DND-41 (cell line): ENCODE measurements at regions not wholly inside any gene's neighbourhood (a gene's known extent, or its start where the extent isn't known, plus 50 kb on each side); places are given as distances from the start of the nearest gene placed in this dataset.

Experiments
- ATAC-seq: fragments of 200-7000 bp; cut with Tn5 transposase; 3 replicates; pipeline ENCODE4 v1.9.1; 2021; ENCODE audit warnings: low read depth; ENCODE audit not compliant: insufficient read depth
- DNase-seq: peaks from one replicate; pipeline ENCODE4 v3.0.0-alpha.2; 2020
- H2AFZ ChIP-seq: 2 replicates; pipeline ENCODE4 v1.6.0; 2012; ENCODE audit warnings: low read depth, low read length
- H3K27ac ChIP-seq: 2 replicates; pipeline ENCODE4 v1.5.1; 2012; ENCODE audit warnings: low read length, inconsistent platforms
- H3K27me3 ChIP-seq: fragments of 200-600 bp; sonication (generic); 2 replicates; pipeline ENCODE4 v1.6.0; 2012; ENCODE audit warnings: low read length, mild to moderate bottlenecking, inconsistent platforms; ENCODE audit not compliant: insufficient read depth, poor library complexity
- H3K36me3 ChIP-seq: 2 replicates; pipeline ENCODE4 v1.5.1; 2012; ENCODE audit warnings: low read length, inconsistent platforms; ENCODE audit not compliant: insufficient read depth
- H3K4me1 ChIP-seq: 2 replicates; pipeline ENCODE4 v1.5.1; 2012; ENCODE audit warnings: mild to moderate bottlenecking, low read length; ENCODE audit not compliant: insufficient read depth
- H3K4me2 ChIP-seq: 2 replicates; pipeline ENCODE4 v1.6.0; 2012; ENCODE audit warnings: mild to moderate bottlenecking, moderate library complexity, low read length, inconsistent platforms; ENCODE audit not compliant: insufficient read depth
- H3K4me3 ChIP-seq, 2 experiments: fragments of 200-600 bp in 1 of 2; shearing (Covaris generic) in 1 of 2; 2 replicates each; pipeline ENCODE4 v1.5.1; 2012 to 2016; ENCODE audit warnings: inconsistent platforms in 2 of 2, low read length in 2 of 2, mild to moderate bottlenecking in 2 of 2, low read depth in 1 of 2, moderate library complexity in 1 of 2
- H3K79me2 ChIP-seq: 2 replicates; pipeline ENCODE4 v1.6.0; 2012; ENCODE audit warnings: low read length, inconsistent platforms; ENCODE audit not compliant: insufficient read depth
- H3K9ac ChIP-seq: 2 replicates; pipeline ENCODE4 v1.6.0; 2012; ENCODE audit warnings: low read depth, mild to moderate bottlenecking, inconsistent platforms, low read length, moderate library complexity
- H3K9me3 ChIP-seq: 2 replicates; pipeline ENCODE4 v1.5.1; 2012; ENCODE audit warnings: low read length, moderate library complexity, mild to moderate bottlenecking, inconsistent platforms; ENCODE audit not compliant: insufficient read depth, severe bottlenecking
- H4K20me1 ChIP-seq: 2 replicates; pipeline ENCODE4 v1.6.0; 2012; ENCODE audit warnings: low read length; ENCODE audit not compliant: insufficient read depth
- CTCF ChIP-seq: IDR thresholded peaks from 2 replicates; pipeline ENCODE4 v1.5.1; 2012; ENCODE audit warnings: borderline replicate concordance, low read length, moderate library complexity, mild to moderate bottlenecking; ENCODE audit not compliant: poor library complexity, severe bottlenecking; ENCODE audit errors: extremely low read depth
- EZH2 ChIP-seq: IDR thresholded peaks from 3 replicates; pipeline ENCODE4 v1.6.1; 2012; ENCODE audit warnings: borderline replicate concordance, low read depth, mild to moderate bottlenecking, moderate library complexity, low read length, inconsistent platforms; ENCODE audit not compliant: severe bottlenecking

- Histone ChIP-seq H3K9ac (no peak overlapping the region), H3K4me2 (no peak overlapping the region), H3K4me1 (no peaks in the 10 kb centered on the region), H3K36me3 (no peaks in the 10 kb centered on the region), H3K27me3 (no peaks in the 10 kb centered on the region), H2AFZ (no peak overlapping the region), H3K79me2 (no peaks in the 10 kb centered on the region), H3K9me3 (no peaks in the 10 kb centered on the region), H3K4me3 (no peak overlapping the region), H3K27ac (no peak overlapping the region), H4K20me1 (no peaks in the 10 kb centered on the region)
- DNase-seq, result no peak
- TF ChIP-seq CTCF, result no peak
- TF ChIP-seq EZH2, result no peak
- no peak for ATAC-seq
Observed at GRCh38 chr2:187274146-187274545, 173.9 kb downstream of the CALCRL start.

- Histone ChIP-seq H3K27ac (no peak overlapping the region), H3K79me2 (no peaks in the 10 kb centered on the region), H2AFZ (no peak overlapping the region), H3K27me3 (no peaks in the 10 kb centered on the region), H3K36me3 (no peaks in the 10 kb centered on the region), H4K20me1 (no peaks in the 10 kb centered on the region), H3K9me3 (no peaks in the 10 kb centered on the region), H3K4me1 (no peaks in the 10 kb centered on the region), H3K4me3 (no peak overlapping the region), H3K9ac (no peak overlapping the region), H3K4me2 (no peak overlapping the region)
- DNase-seq, result no peak
- TF ChIP-seq CTCF, result no peak
- TF ChIP-seq EZH2, result no peak
- ATAC-seq, result no peak
Observed at GRCh38 chr2:187272255-187272654, 175.8 kb downstream of the CALCRL start.

GRCh38 chr2:187271825-187272224 lies 176.2 kb downstream of the CALCRL start:
- ATAC-seq (no peak), DNase-seq (no peak)
- Histone ChIP-seq H3K9ac (no peak overlapping the region), H3K4me3 (no peak overlapping the region), H3K27me3 (no peaks in the 10 kb centered on the region), H3K4me2 (no peak overlapping the region), H2AFZ (no peak overlapping the region), H3K4me1 (no peaks in the 10 kb centered on the region), H3K27ac (no peak overlapping the region), H3K79me2 (no peaks in the 10 kb centered on the region), H3K9me3 (no peaks in the 10 kb centered on the region), H3K36me3 (no peaks in the 10 kb centered on the region), H4K20me1 (no peaks in the 10 kb centered on the region)
- TF ChIP-seq EZH2, result no peak
- TF ChIP-seq CTCF, result no peak

GRCh38 chr2:187266645-187267044 lies 181.4 kb downstream of the CALCRL start:
- no peaks in the 10 kb centered on the region for H3K36me3 ChIP-seq
- ATAC-seq, result no peak

More at GRCh38 chr2:187266645-187267044, 181.4 kb downstream of the CALCRL start:
- Histone ChIP-seq H3K9me3 (no peaks in the 10 kb centered on the region), H3K4me3 (no peak overlapping the region), H3K4me1 (no peaks in the 10 kb centered on the region), H4K20me1 (no peaks in the 10 kb centered on the region), H2AFZ (no peak overlapping the region), H3K27ac (no peak overlapping the region), H3K79me2 (no peaks in the 10 kb centered on the region), H3K9ac (no peak overlapping the region), H3K4me2 (no peak overlapping the region), H3K27me3 (no peaks in the 10 kb centered on the region)
- no peak for DNase-seq
- no peak for TF ChIP-seq CTCF
- TF ChIP-seq EZH2, result no peak
